ENCODE measurements at regions not wholly inside any gene's neighbourhood (a gene's known extent, or its start where the extent isn't known, plus 50 kb on each side); places are given as distances from the start of the nearest gene placed in this dataset.

DNA sequence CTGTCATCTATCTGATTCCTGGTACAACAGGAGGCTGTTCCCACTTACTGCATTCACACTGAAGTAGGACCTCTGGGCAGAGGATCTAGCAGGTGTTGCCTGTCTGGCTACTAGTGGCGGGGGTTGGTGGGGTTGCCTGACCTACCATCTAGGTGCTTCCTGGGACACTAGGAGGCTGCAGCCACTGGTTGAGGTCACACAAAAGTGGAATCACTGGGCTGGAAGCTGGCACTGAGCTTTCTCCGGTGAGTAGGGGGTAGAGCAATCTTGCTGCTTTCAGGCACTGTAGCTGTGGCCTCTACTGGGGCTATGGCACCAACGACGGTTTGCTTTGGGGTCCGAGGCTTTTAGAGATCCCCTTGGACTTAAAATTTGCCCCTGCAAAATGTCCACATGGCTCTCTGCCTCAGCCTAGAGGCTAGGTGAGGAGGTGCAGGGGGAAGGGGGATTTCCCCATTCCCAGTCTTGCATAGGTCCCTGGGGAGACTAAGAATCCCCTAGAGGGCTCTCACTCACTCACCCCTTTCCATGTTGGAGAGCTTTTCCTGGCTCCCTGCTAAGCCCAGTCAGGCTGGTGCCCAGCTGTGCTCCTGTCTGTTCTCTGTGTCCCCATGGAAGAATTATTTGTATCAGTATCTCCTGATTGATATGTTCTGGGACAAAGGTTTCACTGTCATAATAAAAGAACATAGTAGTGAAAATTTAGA, 397.7 kb upstream of the EPHA6 start:
- no peak for DNase-seq (ENCODE audit: low read depth in 2 of 2)
- H3K4me3 ChIP-seq (replicated peaks in 1 of 2; ENCODE audit: low read depth in 2 of 2, low read length in 2 of 2) = no peak overlapping the region
- no peak for TF ChIP-seq CTCF (IDR thresholded peaks at IDR 0.05; ENCODE audit: low read depth, low read length)

DNA sequence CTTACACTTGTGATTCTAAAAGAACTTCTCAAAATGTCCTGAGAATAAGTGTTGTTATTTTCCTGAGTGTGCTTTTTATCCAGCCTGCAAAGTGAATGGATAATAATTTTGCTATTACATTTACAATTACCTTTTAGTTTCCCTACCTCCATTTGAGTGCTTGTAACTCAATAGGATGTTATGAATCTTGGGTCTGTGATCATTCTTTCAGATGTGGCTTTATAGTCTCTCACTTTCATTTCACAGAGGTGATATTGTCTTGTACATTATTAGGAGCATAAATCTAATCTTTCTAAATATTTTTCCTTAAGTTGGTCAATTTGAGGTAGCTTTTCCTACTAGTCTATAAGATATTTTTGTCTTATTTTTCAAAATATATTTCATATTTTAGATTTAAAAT, 386.3 kb upstream of the EPHA6 start:
- no peak for TF ChIP-seq CTCF (IDR thresholded peaks at IDR 0.05; ENCODE audit: low read depth, low read length)
- H3K4me3 ChIP-seq (replicated peaks in 1 of 2; ENCODE audit: low read depth in 2 of 2, low read length in 2 of 2) = no peak overlapping the region
- DNase-seq (ENCODE audit: low read depth in 2 of 2) = no peak

DNA sequence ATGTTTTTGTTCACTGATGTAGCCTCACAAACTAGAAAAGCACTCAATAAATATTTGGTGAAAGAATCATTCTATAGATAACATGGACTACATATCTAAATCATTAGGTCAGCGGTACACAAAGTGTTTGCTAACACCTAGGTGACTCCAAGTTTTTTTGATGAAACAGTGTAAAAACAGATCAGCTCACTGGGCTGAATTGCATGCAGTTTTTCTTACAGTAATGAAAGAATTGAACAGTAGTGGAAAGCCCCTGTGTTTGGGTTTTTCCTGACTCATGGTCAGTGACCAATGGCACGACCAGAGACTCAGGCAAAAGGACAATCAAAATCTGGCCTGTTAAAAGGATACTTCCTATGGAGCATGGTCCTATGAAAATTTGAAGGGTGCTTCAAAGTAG, 384.3 kb upstream of the EPHA6 start:
- DNase-seq (ENCODE audit: low read depth in 2 of 2) = peak in 1 of 2 donors; percentile 2
- H3K4me3 ChIP-seq (replicated peaks in 1 of 2; ENCODE audit: low read depth in 2 of 2, low read length in 2 of 2) = no peak overlapping the region
- no peak for TF ChIP-seq CTCF (IDR thresholded peaks at IDR 0.05; ENCODE audit: low read depth, low read length)

- no peak overlapping the region for H3K4me3 ChIP-seq (replicated peaks in 1 of 2; ENCODE audit: low read depth in 2 of 2, low read length in 2 of 2)
- TF ChIP-seq CTCF (IDR thresholded peaks at IDR 0.05; ENCODE audit: low read depth, low read length) = no peak
- no peak for DNase-seq (ENCODE audit: low read depth in 2 of 2)
Measured at GRCh38 chr3:96434651-96435050, 379.7 kb upstream of the EPHA6 start.

GRCh38 chr3:96449346-96449745, 365.0 kb upstream of the EPHA6 start:
- no peak for TF ChIP-seq CTCF (IDR thresholded peaks at IDR 0.05; ENCODE audit: low read depth, low read length)
- H3K4me3 ChIP-seq (replicated peaks in 1 of 2; ENCODE audit: low read depth in 2 of 2, low read length in 2 of 2) = no peak overlapping the region
- DNase-seq (ENCODE audit: low read depth in 2 of 2) = no peak

- H3K4me3 ChIP-seq (replicated peaks in 1 of 2; ENCODE audit: low read depth in 2 of 2, low read length in 2 of 2) = no peak overlapping the region
- no peak for DNase-seq (ENCODE audit: low read depth in 2 of 2)
- TF ChIP-seq CTCF (IDR thresholded peaks at IDR 0.05; ENCODE audit: low read depth, low read length) = no peak
Measured at GRCh38 chr3:96449803-96450202, 364.6 kb upstream of the EPHA6 start.

DNA sequence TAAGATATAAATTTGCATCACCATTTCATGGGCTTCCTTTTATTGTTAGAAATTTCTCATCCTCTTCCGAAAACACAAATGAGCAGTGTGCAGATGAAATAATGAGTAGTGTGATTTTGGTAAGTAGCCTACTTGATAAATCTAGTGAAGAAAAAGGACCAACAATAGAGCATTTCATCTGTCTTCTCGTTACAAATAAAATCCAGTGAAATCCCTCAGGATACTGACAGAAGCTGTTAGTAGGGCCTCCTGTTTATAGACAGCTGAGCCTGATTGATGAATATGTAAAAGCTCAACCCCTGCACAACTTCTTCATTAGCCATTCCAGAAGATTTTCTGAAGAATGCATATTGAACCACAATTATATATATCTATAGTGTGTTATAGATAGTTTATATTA, 363.7 kb upstream of the EPHA6 start:
- H3K4me3 ChIP-seq (replicated peaks in 1 of 2; ENCODE audit: low read depth in 2 of 2, low read length in 2 of 2) = no peak overlapping the region
- DNase-seq (ENCODE audit: low read depth in 2 of 2) = no peak
- no peak for TF ChIP-seq CTCF (IDR thresholded peaks at IDR 0.05; ENCODE audit: low read depth, low read length)

Data from cardiac fibroblast (primary cell).